GM12878 (cell line): ENCODE measurements at regions not wholly inside any gene's neighbourhood (a gene's known extent, or its start where the extent isn't known, plus 50 kb on each side); places are given as distances from the start of the nearest gene placed in this dataset.

Source experiments
- ATAC-seq: fragments of 200-7000 bp; cut with Tn5 transposase; 3 replicates; pipeline ENCODE4 v1.9.1; 2020; ENCODE audit warnings: mild to moderate bottlenecking, moderate library complexity
- BruUV-seq: library from RNA; stranded (reverse); fragments of 400-500 nt; replicated peaks from 2 replicates; lab custom pipeline; 2021; lab: Mats Ljungman, UMichigan
- CTCF ChIA-PET: fragments of 300-600 bp; sonication (Branson Sonifier 250); formaldehyde crosslinking; extraction: SDS; loops from one replicate; lab custom pipeline; 2021; ENCODE audit warnings: inconsistent platforms; lab: Yijun Ruan, JAX
- POLR2A ChIA-PET: fragments of 350-600 bp; formaldehyde crosslinking; extraction: SDS; loops from one replicate; lab custom pipeline; 2021; ENCODE audit warnings: inconsistent platforms; lab: Charles Lee
- RAD21 ChIA-PET: fragments of 300-600 bp; sonication (Branson Sonifier 250); formaldehyde crosslinking; loops from one replicate; lab custom pipeline; 2023; ENCODE audit warnings: antibody characterized with exemption; ENCODE audit not compliant: unreplicated experiment; lab: Charles Lee
- SMC1A ChIA-PET: fragments of 300-600 bp; sonication (Branson Sonifier 250); formaldehyde crosslinking; loops from one replicate; lab custom pipeline; 2023; ENCODE audit not compliant: unreplicated experiment, uncharacterized antibody; lab: Charles Lee
- DNase-seq: peaks from one replicate; pipeline ENCODE4 v3.0.0-alpha.2; 2011; ENCODE audit warnings: low read depth, low spot score
- FAIRE-seq: peaks from 3 replicates; lab custom pipeline; 2011; peaks lifted over from hg19 to GRCh38; lab: Jason Lieb, UNC
- H2AFZ ChIP-seq: 2 replicates; pipeline ENCODE4 v1.6.0; 2011; ENCODE audit warnings: low read depth, low read length, control low read depth; ENCODE audit not compliant: control insufficient read depth
- H3K27ac ChIP-seq: 2 replicates; pipeline ENCODE4 v1.5.1; 2011; ENCODE audit warnings: control low read depth; ENCODE audit not compliant: control insufficient read depth, insufficient read depth
- H3K27me3 ChIP-seq, 2 experiments: replicated peaks in 1 of 2; 2 replicates each; pipeline versions ENCODE4 v1.6.0 to v1.6.1; 2011; ENCODE audit warnings: low read length in 1 of 2; ENCODE audit not compliant: control insufficient read depth in 2 of 2, insufficient read depth in 2 of 2
- H3K36me3 ChIP-seq, 2 experiments: 2 replicates each; pipeline ENCODE4 v1.5.1; 2011; ENCODE audit warnings: low read length in 1 of 2; ENCODE audit not compliant: control insufficient read depth in 2 of 2, insufficient read depth in 2 of 2
- H3K4me1 ChIP-seq: 2 replicates; pipeline ENCODE4 v1.6.1; 2011; ENCODE audit warnings: mild to moderate bottlenecking, low read length, moderate library complexity, mixed read lengths; ENCODE audit not compliant: control insufficient read depth, insufficient read depth
- H3K4me2 ChIP-seq: 2 replicates; pipeline ENCODE4 v1.6.0; 2011; ENCODE audit warnings: control low read depth; ENCODE audit not compliant: control insufficient read depth, insufficient read depth
- H3K4me3 ChIP-seq: fragments of 200-600 bp; sonication (generic); 2 replicates; pipeline ENCODE4 v1.5.1; 2016
- H3K79me2 ChIP-seq: 2 replicates; pipeline ENCODE4 v1.6.0; 2011; ENCODE audit warnings: low read length; ENCODE audit not compliant: control insufficient read depth, insufficient read depth
- H3K9ac ChIP-seq: 2 replicates; pipeline ENCODE4 v1.8.0; 2011; ENCODE audit warnings: low read length, control low read depth, mixed read lengths; ENCODE audit not compliant: control insufficient read depth, insufficient read depth
- H3K9me3 ChIP-seq: replicated peaks from 3 replicates; pipeline ENCODE4 v1.5.1; 2011; ENCODE audit warnings: mild to moderate bottlenecking, low read length; ENCODE audit not compliant: control insufficient read depth, insufficient read depth
- H4K20me1 ChIP-seq: 2 replicates; pipeline ENCODE4 v1.6.0; 2011; ENCODE audit not compliant: control insufficient read depth, insufficient read depth
- ATF7 ChIP-seq: fragments of 450-650 bp; IDR thresholded peaks from 2 replicates; pipeline ENCODE4 v1.6.1; 2016; ENCODE audit warnings: low read depth, mild to moderate bottlenecking
- BACH1 ChIP-seq: fragments of 450-650 bp; IDR thresholded peaks from 2 replicates; pipeline ENCODE4 v1.6.1; 2017; ENCODE audit warnings: mild to moderate bottlenecking, borderline replicate concordance
- BRCA1 ChIP-seq: IDR thresholded peaks from 2 replicates; pipeline ENCODE4 v1.6.1; 2011; ENCODE audit warnings: low read depth, low read length, improper control_type of control experiment
- CREB1 ChIP-seq: IDR thresholded peaks from 2 replicates; pipeline ENCODE4 v1.6.1; 2012; ENCODE audit warnings: low read depth, mild to moderate bottlenecking, inconsistent platforms
- ESRRA ChIP-seq: IDR thresholded peaks from 2 replicates; pipeline ENCODE4 v1.6.1; 2012; ENCODE audit warnings: mild to moderate bottlenecking, low read length, improper control_type of control experiment
- HDAC2 ChIP-seq: fragments of 200-600 bp; sonication (generic); IDR thresholded peaks from 2 replicates; pipeline ENCODE4 v1.6.1; 2017
- IRF3 ChIP-seq: fragments of 450-650 bp; IDR thresholded peaks from 2 replicates; pipeline ENCODE4 v1.6.1; 2014; ENCODE audit warnings: mild to moderate bottlenecking
- NFYB ChIP-seq: IDR thresholded peaks from 2 replicates; pipeline ENCODE4 v1.6.1; 2011; ENCODE audit warnings: low read depth, mild to moderate bottlenecking, low read length, improper control_type of control experiment, moderate library complexity; ENCODE audit not compliant: insufficient read depth
- NR2C1 ChIP-seq: fragments of 450-650 bp; IDR thresholded peaks from 2 replicates; pipeline ENCODE4 v1.6.1; 2017; ENCODE audit warnings: antibody characterized with exemption, mild to moderate bottlenecking, moderate library complexity
- NR2C2 ChIP-seq: IDR thresholded peaks from 2 replicates; pipeline ENCODE4 v1.6.1; 2011; ENCODE audit warnings: borderline replicate concordance, low read depth; ENCODE audit not compliant: control insufficient read depth, insufficient read length
- PAX5 ChIP-seq: IDR thresholded peaks from 2 replicates; pipeline ENCODE4 v1.6.1; 2011; ENCODE audit warnings: low read depth, low read length, borderline replicate concordance
- PRDM15 ChIP-seq: fragments of 450-650 bp; formaldehyde crosslinking; IDR thresholded peaks from 2 replicates; pipeline ENCODE4 v1.4.0; 2020; ENCODE audit warnings: mild to moderate bottlenecking, moderate library complexity
- SMC3 ChIP-seq: IDR thresholded peaks from 2 replicates; pipeline ENCODE4 v1.6.1; 2011; ENCODE audit warnings: low read length, improper control_type of control experiment, borderline replicate concordance
- TARDBP ChIP-seq: IDR thresholded peaks from 2 replicates; pipeline ENCODE4 v1.6.1; 2016; ENCODE audit warnings: borderline replicate concordance
- TCF3 ChIP-seq: IDR thresholded peaks from 2 replicates; pipeline ENCODE4 v1.6.1; 2012; ENCODE audit warnings: low read depth, mild to moderate bottlenecking, low read length, borderline replicate concordance; ENCODE audit not compliant: insufficient read depth
- YY1 ChIP-seq: IDR thresholded peaks from 2 replicates; pipeline ENCODE4 v1.6.1; 2011; ENCODE audit warnings: low read depth, mild to moderate bottlenecking, low read length
- ZNF217 ChIP-seq: fragments of 450-650 bp; IDR thresholded peaks from 2 replicates; pipeline ENCODE4 v1.6.1; 2017; ENCODE audit warnings: antibody characterized with exemption, mild to moderate bottlenecking
- ZNF384 ChIP-seq: IDR thresholded peaks from 2 replicates; pipeline ENCODE4 v1.6.1; 2012; ENCODE audit warnings: low read depth, mild to moderate bottlenecking, low read length, improper control_type of control experiment, borderline replicate concordance
- ZSCAN29 ChIP-seq: fragments of 450-650 bp; IDR thresholded peaks from 2 replicates; pipeline ENCODE4 v1.6.1; 2017; ENCODE audit warnings: mild to moderate bottlenecking, moderate library complexity
- WGBS: methylation state at CpG from one replicate; pipeline ENCODE4 v1.1.6; 2016; ENCODE audit warnings: low lambda C conversion rate; ENCODE audit not compliant: insufficient replicate concordance, insufficient coverage; ENCODE audit errors: missing lambda C conversion rate; 5-methylcytosine and 5-hydroxymethylcytosine counted together
- in situ Hi-C: fragments of 300-500 bp; cut with MboI; formaldehyde crosslinking; loops from 9 replicates; pipeline ENCODE4 v1.14.3; 2018; ENCODE audit warnings: mixed read lengths
- intact Hi-C: fragments of 100-400 bp; cut with micrococcal nuclease; formaldehyde crosslinking; loops from one replicate; pipeline ENCODE4 v1.14.2; 2022; ENCODE audit not compliant: unreplicated experiment

- DNase-seq (no peak), ATAC-seq (no peak), FAIRE-seq (no peak)
- Histone ChIP-seq H2AFZ (no peak overlapping the region), H3K27ac (no peak overlapping the region), H3K27me3 (peaks cover 5 to 11% of the 10 kb centered on the region in 2 experiments), H4K20me1 (no peaks in the 10 kb centered on the region), H3K4me1 (no peaks in the 10 kb centered on the region), H3K4me2 (no peak overlapping the region), H3K36me3 (no peaks in the 10 kb centered on the region), H3K9me3 (no peaks in the 10 kb centered on the region), H3K79me2 (no peaks in the 10 kb centered on the region), H3K4me3 (no peak overlapping the region), H3K9ac (no peak overlapping the region)
- WGBS, result 37% methylated on average over 3 of the region's 3 CpGs
- TF ChIP-seq TCF3 (no peak), IRF3 (no peak), ZNF384 (no peak), ESRRA (no peak), YY1 (no peak), BRCA1 (no peak), BACH1 (no peak), CREB1 (no peak), NFYB (no peak), PAX5 (no peak), NR2C1 (no peak), PRDM15 (CRISPR knock-in tag) (no peak), ATF7 (no peak), SMC3 (no peak), HDAC2 (no peak), NR2C2 (no peak), ZSCAN29 (no peak), ZNF217 (no peak), TARDBP (no peak)
- intact Hi-C loops (no loop called here), in situ Hi-C loops (no loop called here)
- ChIA-PET RAD21 (no interaction called here), POLR2A (no interaction called here), CTCF (no interaction called here), SMC1A (no interaction called here)
- BruUV-seq, result no TSS peak
Observed at GRCh38 chr6:108748959-108749358, 99.3 kb upstream of the ARMC2 start.
